ENCODE measurements at regions not wholly inside any gene's neighbourhood (a gene's known extent, or its start where the extent isn't known, plus 50 kb on each side); places are given as distances from the start of the nearest gene placed in this dataset.

DNA sequence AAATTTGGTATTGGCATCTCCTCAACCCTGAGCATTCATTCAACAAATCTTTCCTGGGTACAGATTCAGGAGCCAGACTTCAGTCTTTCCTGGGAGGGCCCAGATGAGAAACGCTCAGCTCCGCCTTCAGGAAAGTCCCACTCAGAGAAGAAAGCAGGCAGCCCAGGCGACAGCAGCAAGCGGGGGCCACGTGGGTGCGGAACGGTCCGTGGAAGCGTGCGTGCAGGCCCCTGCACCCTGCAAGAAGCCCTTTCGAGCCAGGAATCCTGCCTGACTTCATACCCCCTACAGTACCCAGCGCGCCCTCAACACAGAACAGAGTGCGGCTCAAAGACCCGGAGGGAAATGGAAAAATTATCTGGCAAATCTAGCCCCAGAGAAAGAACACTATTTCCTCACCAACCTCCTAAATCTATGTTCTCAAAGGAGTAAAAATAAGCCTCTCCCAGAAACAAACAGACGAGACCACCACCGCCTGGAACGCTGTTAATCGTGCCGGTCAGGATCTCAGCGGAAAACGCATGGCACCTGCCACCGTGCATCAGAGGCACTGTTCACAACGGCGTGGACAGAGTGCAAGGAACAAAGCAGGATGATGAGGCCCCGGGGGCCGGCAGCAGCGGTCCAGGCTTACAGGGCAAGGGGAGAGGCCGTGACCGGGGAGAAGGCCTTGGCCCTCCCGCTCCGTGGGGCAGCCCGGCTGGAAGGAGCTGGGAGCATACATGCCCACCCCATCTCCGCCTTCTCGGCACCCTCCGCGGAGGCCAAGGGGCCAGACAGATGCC lies 318.3 kb downstream of the EIPR1 start:
- no peak for DNase-seq

GRCh38 chr2:3054066-3054465 lies 323.6 kb downstream of the EIPR1 start:
- no peak for DNase-seq

GRCh38 chr2:3051266-3051665 lies 326.4 kb downstream of the EIPR1 start:
- DNase-seq: no peak

DNA sequence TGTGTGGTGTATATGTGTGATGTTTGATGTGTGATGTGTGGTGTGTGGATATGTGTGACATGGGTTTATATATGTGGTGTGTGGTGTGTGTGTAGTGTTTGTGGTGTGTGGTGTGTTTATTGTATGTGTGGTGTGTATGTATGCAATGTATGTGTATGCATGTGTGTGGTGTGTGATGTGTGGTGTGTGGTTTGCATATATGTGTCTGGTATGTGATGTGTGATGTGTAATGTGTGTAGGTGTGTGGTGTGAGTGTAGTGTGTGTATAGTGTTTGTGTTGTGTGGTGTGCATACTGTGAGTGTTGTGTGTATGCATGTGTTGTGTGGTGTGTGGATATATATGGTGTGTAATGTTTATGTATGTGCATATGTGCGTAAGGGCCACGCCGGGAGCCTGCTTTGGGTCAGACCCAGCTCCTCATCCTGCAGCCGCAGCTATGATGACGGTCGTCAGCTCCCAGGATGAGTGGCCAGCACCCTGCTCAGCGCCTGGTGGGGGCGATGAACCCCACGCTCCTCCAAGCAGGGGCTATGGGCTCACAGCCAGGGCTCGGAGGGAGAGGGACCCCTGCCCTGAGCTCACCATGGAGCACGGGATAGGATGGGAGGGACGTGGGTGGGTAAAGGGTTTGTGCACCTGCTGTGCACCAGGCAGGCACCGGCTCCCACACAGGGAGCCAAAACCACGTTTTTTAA lies 331.3 kb downstream of the EIPR1 start:
- no peak for DNase-seq

DNA sequence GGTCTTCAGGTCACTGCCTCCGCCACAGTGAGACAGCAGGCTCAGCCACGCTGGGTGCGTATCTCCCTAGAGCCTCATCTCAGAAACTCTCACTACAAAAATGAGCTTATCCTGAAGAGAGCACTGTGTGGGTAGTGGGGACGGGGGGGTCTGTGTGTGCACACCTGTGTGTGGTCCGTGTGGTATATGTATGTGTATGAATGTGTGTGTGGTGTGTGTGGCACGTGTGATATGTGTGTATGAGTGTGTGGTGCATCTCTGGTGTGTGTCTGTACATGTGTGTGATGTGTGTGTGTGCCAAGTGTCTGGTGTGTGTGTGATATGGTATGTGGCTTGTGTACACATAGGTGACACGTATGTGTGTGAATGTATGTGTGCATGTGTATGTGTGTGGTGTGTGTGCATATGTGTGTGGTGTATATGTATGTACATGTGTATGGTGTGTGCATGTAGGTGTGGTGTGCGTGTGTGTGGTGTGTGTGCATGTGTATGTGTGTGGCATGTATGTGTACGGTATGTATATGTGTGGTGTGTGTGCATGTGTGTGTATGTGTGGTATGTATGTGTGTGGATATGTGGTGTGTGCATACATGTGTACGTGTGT lies 332.2 kb downstream of the EIPR1 start:
- no peak for DNase-seq

- DNase-seq: no peak
These were observed 332.9 kb downstream of the EIPR1 start for GRCh38 chr2:3044587-3045317.

DNA sequence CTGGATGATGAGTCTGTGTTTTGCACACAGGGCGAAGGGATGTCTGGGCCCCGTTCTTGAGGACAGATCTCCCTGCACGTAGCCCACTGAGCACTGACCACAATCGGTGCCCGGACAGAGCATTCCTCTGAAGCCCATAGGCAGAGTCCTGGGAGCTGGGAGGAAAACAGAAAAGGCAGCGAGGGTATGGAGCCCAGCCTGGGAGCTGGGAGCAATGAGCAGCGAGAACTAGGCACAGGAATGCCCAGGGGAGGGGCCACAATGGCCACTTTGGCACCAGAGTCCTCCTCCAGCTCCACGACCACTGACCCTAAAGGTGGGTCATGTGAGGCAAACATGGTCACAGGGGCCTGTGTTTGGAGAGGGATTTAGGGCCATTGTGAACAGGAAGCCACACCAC lies 333.9 kb downstream of the EIPR1 start:
- no peak for DNase-seq

DNA sequence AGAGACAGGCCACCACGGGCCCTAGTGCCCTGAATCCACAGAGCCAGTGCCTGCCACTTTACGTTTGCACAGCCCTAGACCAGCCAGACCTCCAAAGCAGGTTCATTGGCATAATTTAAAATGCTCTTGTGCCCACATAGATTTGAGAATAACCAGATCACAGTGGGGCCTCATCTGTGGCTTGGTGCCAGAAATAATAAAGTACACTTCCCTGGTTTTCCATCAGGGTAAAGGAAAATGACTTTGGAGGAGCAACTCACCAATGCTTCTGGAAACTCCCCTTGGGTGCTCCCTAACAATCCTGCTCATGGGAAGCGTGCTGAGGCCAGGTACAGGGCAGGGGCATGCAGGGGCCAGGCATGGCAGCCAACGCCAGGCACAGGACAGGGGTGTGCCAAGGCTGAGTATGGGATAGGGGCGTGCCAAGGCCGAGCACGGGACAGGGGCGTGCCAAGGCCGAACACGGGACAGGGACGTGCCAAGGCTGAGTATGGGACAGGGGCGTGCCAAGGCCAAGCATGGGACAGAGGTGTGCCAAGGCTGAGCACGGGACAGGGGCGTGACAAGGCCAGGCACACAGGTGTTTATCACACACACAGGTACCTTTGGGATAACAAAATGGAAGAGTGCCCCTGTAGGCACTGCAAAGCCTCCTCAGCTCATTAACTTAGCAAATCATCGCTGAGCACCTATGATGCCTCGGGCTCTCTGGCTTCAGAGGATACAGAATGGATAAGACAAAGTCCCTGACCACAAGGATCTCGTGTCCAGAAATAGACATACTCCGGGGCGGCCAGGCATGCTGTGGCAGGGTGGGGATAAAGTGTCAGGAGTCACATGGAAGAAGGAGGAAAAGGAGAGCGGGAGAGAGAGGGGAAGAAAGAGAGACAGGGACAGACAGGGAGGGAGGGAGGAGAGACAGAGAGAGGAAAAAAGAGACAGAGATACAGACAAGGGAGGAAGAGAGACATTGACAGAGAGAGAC lies 334.7 kb downstream of the EIPR1 start:
- DNase-seq: no peak

DNA sequence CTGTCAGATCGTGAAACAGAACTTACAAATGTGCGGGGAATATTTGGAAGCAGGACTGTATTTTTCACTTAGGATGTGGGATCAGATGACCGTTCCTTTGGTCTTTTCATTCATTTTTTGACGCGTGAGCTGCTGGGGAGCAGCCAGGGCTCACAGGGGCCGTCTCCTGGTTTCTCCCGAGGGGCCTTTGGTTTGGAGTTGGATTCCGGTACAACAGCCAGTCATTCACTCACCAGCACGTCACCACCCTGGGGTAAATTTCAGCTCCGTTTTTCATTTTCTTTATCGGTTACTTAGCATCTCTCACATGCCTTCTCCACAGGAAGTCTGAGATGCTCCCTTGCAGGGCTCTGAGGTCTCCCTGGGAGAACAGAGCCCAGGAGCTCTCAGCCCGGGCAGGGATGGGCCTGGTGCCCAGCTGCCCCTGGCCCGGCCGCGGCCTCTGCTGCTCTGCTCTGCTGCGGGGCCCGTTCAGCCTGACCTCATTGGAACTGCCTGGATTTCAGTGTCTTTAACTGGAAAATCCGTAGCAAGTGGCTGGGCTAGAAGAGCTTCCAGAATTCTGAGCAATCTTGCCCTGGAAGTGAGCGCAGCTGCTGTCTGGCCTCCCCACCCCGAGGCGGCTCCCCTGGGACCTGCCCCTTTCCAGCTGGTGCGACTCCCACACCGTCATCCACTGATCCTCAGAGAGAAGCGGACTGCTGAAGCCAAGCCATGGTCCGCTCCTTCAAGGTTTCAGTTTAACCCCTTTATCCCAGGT lies 335.6 kb downstream of the EIPR1 start:
- DNase-seq: no peak

GRCh38 chr2:3041246-3041645 lies 336.4 kb downstream of the EIPR1 start:
- DNase-seq: no peak

GRCh38 chr2:3040496-3041140 lies 337.0 kb downstream of the EIPR1 start:
- DNase-seq: no peak

DNA sequence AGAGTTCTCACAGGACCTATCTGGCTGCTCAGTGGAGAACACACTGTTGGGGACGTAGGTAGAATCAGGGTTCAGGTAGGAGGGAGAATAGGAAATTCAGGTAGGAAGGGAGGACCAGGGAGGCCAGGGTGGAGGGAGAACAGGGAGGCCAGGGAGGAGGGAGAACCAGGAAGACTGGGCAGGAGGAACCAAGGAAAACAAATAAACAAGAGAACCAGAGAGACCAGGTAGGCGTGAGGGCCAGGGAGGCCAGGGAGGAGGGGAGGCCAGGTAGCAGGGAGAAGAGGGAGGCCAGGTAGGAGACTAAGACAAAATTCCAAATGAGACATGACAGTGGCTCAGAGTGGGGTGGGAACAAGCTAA lies 337.6 kb downstream of the EIPR1 start:
- no peak for DNase-seq

- DNase-seq: no peak
These were observed 338.2 kb downstream of the EIPR1 start for GRCh38 chr2:3039188-3040065.

DNA sequence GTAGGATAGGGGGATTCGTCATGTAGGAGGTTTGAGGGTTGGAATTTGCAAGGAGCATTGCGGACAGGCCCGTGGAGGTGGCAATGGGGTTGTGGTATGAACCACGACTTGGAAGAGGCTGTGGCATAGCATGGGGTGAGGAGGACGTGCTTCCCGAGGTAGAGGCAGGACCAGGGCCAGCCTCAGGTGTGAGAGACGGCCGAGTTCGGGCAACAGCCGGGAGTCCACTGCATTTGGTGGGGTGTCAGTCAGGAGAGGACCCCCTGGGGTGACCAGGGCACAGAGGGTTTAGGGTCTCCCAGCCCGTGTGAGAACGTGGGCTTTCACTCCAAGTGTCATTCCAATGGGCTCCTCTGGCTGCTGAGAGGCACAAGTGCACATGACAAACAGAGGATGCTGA lies 339.0 kb downstream of the EIPR1 start:
- DNase-seq: no peak

DNA sequence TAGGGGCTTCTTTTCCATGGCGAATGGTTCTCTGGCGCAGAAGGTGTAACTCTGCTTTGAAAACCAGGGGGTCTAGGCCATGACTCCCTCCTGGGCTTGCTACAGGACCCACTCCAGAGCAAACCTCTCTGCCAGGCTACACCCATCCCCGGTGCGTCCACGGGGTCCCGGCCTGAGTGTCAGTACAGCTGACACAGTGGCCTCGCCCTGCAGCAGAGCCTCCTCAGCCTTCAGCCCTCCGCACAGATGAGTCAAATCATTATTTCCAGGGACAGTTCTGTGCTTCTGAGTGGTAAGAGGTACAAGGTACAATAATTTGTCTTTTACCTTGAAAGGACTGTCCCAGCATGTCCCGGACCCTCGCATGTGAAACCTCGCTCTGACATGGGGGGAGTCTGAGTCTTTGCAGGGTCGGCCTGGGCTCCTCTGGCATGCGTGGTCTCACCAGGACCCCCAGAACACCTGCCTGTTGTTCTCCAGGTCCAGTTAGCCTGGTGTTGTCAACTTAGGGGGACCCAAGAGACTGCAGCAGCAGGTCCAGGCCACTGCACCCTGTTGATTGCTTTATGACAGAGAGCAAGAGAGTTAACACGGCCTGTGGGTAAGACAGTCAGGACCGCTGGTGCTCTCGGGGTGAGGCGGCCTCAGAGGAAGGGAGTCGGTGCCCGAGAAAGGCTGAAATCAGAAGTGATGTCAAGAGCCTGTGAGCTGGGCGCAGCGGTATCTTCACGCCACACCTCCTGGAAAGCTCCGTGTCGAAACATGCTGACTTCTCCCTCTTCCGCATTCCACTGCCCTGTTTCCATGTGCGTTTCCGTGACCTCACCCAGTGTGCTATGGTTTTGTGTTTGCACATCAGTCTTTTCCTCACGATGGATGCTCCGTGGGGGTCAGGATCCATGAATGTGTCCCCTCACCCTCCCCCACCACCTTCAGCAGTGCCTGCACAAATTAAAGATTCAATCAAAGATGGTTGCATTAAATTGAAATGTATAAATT lies 340.1 kb downstream of the EIPR1 start:
- no peak for DNase-seq

- DNase-seq: no peak
These were observed 341.0 kb downstream of the EIPR1 start for GRCh38 chr2:3036432-3037125.

- no peak for DNase-seq
These were observed 342.1 kb downstream of the EIPR1 start for GRCh38 chr2:3035385-3036050.

Measured in fibroblast of skin of right biceps (primary cell).